ENCODE measurements at regions not wholly inside any gene's neighbourhood (a gene's known extent, or its start where the extent isn't known, plus 50 kb on each side); places are given as distances from the start of the nearest gene placed in this dataset.

GRCh38 chr15:96595951-96596350 lies 265.5 kb downstream of the NR2F2 start:
- TF ChIP-seq CTCF (IDR thresholded peaks at IDR 0.05), result no peak
- H3K9me3 ChIP-seq, result no peaks in the 10 kb centered on the region

DNA sequence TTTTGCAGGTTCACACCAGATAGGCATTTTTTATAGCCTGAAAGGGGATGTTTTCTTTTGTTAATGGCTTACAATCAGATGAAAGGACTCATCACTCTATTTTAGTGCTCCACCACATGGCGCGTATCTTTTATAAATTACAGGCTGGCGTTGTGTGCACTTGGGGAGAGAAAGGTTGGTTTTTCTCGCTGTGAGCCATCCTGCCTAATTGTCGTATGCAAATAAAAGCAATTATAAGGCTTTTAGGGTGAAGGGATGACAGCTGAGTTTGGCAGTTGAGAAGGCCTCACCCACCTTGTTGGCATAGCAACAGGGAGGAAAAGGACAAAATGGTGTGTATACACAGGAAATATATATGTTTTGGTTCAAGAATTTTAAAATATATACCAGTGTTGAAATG lies 268.0 kb downstream of the NR2F2 start:
- H3K36me3 ChIP-seq, result no peaks in the 10 kb centered on the region
- no peak overlapping the region for H3K27ac ChIP-seq
- TF ChIP-seq CTCF (IDR thresholded peaks at IDR 0.05), result no peak
- H3K4me1 ChIP-seq (ENCODE audit: control insufficient read depth in 1 of 2, insufficient read depth in 1 of 2, low read depth in 1 of 2, low read length in 1 of 2), result no peaks in the 10 kb centered on the region
- H3K4me3 ChIP-seq (ENCODE audit: low read depth in 1 of 2, low read length in 1 of 2), result no peak overlapping the region
- peaks cover 27% of the 10 kb centered on the region for H3K27me3 ChIP-seq
- H3K9me3 ChIP-seq, result no peaks in the 10 kb centered on the region

More at GRCh38 chr15:96595951-96596350, 265.5 kb downstream of the NR2F2 start:
- H3K36me3 ChIP-seq, result no peaks in the 10 kb centered on the region
- no peak overlapping the region for H3K4me3 ChIP-seq (ENCODE audit: low read depth in 1 of 2, low read length in 1 of 2)
- H3K4me1 ChIP-seq (ENCODE audit: control insufficient read depth in 1 of 2, insufficient read depth in 1 of 2, low read depth in 1 of 2, low read length in 1 of 2), result no peaks in the 10 kb centered on the region
- H3K27me3 ChIP-seq, result peaks cover 41% of the 10 kb centered on the region
- H3K27ac ChIP-seq, result no peak overlapping the region

DNA sequence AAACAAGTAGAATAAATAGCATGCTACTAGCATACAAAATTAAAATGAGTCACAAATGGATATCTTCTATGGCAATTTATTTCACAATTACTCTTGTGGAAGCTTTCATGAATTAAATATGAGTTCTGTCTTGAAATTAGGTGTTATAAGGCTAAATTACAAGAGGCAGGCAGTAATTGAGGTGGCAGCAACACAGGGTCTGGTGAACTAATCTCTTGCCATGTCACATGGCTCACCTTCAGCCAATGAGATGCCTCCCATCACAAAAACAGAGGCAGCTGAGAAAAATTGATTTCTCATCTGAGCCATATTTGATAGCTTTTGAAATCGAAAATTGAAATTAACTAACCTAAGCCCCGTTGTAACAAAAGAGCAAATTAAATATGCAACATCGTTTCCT lies 268.8 kb downstream of the NR2F2 start:
- TF ChIP-seq CTCF (IDR thresholded peaks at IDR 0.05), result no peak
- no peaks in the 10 kb centered on the region for H3K4me1 ChIP-seq (ENCODE audit: control insufficient read depth in 1 of 2, insufficient read depth in 1 of 2, low read depth in 1 of 2, low read length in 1 of 2)
- no peak overlapping the region for H3K27ac ChIP-seq
- no peak overlapping the region for H3K4me3 ChIP-seq (ENCODE audit: low read depth in 1 of 2, low read length in 1 of 2)
- H3K9me3 ChIP-seq, result no peaks in the 10 kb centered on the region
- peaks cover 21% of the 10 kb centered on the region for H3K27me3 ChIP-seq
- no peaks in the 10 kb centered on the region for H3K36me3 ChIP-seq

GRCh38 chr15:96600350-96600749 lies 269.9 kb downstream of the NR2F2 start:
- Histone ChIP-seq H3K4me3 (ENCODE audit: low read depth in 1 of 2, low read length in 1 of 2) (no peak overlapping the region), H3K4me1 (ENCODE audit: control insufficient read depth in 1 of 2, insufficient read depth in 1 of 2, low read depth in 1 of 2, low read length in 1 of 2) (no peaks in the 10 kb centered on the region), H3K9me3 (no peaks in the 10 kb centered on the region), H3K27ac (no peak overlapping the region), H3K36me3 (no peaks in the 10 kb centered on the region), H3K27me3 (peaks cover 15% of the 10 kb centered on the region)
- TF ChIP-seq CTCF (IDR thresholded peaks at IDR 0.05), result no peak

DNA sequence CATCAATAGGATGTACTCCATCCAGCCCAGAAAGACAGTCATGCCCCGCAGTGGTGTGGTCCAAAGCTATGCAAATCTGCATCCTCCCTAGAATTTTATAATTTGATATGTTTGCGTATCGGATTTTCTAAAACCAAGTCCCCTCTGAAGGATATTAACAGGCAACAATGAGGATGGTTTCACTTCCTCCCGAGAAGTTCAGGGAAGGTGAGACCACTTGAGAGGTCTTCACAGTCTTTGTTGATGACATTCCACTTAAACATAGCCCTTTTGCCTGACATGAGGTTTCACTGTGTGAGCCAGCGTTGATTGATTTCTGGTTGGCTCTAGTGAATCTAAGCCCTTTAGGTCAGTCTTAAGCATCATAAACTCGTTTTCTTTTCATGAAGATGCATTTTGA lies 276.1 kb downstream of the NR2F2 start:
- no peak for TF ChIP-seq CTCF (IDR thresholded peaks at IDR 0.05)
- Histone ChIP-seq H3K4me3 (ENCODE audit: low read depth in 1 of 2, low read length in 1 of 2) (no peak overlapping the region), H3K27ac (no peak overlapping the region), H3K36me3 (no peaks in the 10 kb centered on the region), H3K9me3 (no peaks in the 10 kb centered on the region), H3K27me3 (peaks cover 4% of the 10 kb centered on the region), H3K4me1 (ENCODE audit: control insufficient read depth in 1 of 2, insufficient read depth in 1 of 2, low read depth in 1 of 2, low read length in 1 of 2) (no peaks in the 10 kb centered on the region)

DNA sequence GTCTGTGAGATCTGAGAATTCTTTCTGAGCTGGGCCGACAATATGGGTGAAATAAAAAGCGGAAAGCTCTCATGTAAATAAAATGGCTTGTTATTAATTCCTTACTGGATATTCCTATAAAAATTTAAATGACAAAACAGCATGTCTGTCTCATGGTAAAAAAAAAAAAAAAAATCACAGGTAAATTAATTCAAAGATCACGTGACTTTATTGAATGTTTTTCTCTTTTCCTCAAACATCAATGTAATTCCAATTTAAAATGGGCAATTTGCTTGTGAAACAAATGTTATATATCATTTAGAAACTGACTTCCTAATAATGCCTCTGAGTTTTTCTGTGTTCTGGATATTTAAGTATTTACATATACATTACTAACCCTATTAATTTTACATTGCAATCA lies 280.3 kb downstream of the NR2F2 start:
- H3K27ac ChIP-seq, result no peak overlapping the region
- no peaks in the 10 kb centered on the region for H3K4me1 ChIP-seq (ENCODE audit: control insufficient read depth in 1 of 2, insufficient read depth in 1 of 2, low read depth in 1 of 2, low read length in 1 of 2)
- no peak overlapping the region for H3K4me3 ChIP-seq (ENCODE audit: low read depth in 1 of 2, low read length in 1 of 2)
- no peaks in the 10 kb centered on the region for H3K36me3 ChIP-seq
- no peaks in the 10 kb centered on the region for H3K9me3 ChIP-seq
- no peak for TF ChIP-seq CTCF (IDR thresholded peaks at IDR 0.05)
- no peaks in the 10 kb centered on the region for H3K27me3 ChIP-seq
